Chondrocyte (in vitro differentiated cells): ENCODE measurements at regions not wholly inside any gene's neighbourhood (a gene's known extent, or its start where the extent isn't known, plus 50 kb on each side); places are given as distances from the start of the nearest gene placed in this dataset.

Experiments used
- DNase-seq: peaks from one replicate; pipeline ENCODE4 v3.0.0; 2021; ENCODE audit warnings: mixed read lengths, low spot score
- H3K27ac Mint-ChIP-seq: one replicate; pipeline ENCODE4 v1.8.0; 2021; ENCODE audit warnings: mild to moderate bottlenecking, moderate library complexity, mixed read lengths; ENCODE audit not compliant: unreplicated experiment
- H3K27me3 Mint-ChIP-seq: 2 replicates; pipeline ENCODE4 v1.8.0; 2021; ENCODE audit warnings: low read depth, mixed read lengths
- H3K36me3 Mint-ChIP-seq: 2 replicates; pipeline ENCODE4 v1.8.0; 2021; ENCODE audit warnings: low read depth, mixed read lengths
- H3K4me1 Mint-ChIP-seq: 2 replicates; pipeline ENCODE4 v1.8.0; 2021; ENCODE audit warnings: low read depth, mild to moderate bottlenecking, mixed read lengths
- H3K4me3 Mint-ChIP-seq: one replicate; pipeline ENCODE4 v1.8.0; 2021; ENCODE audit warnings: mild to moderate bottlenecking, moderate library complexity, mixed read lengths; ENCODE audit not compliant: unreplicated experiment
- H3K9me3 Mint-ChIP-seq: 2 replicates; pipeline ENCODE4 v1.8.0; 2021; ENCODE audit warnings: low read depth, mixed read lengths
- CTCF ChIP-seq: fragments of 200-600 bp; sonication (generic); IDR thresholded peaks from 2 replicates; pipeline ENCODE4 v1.5.0; 2021; ENCODE audit warnings: antibody characterized with exemption, mild to moderate bottlenecking, moderate library complexity

- Mint-ChIP-seq H3K9me3 (no peaks in the 10 kb centered on the region), H3K4me3 (no peak overlapping the region), H3K27me3 (no peaks in the 10 kb centered on the region), H3K27ac (no peak overlapping the region), H3K36me3 (no peaks in the 10 kb centered on the region), H3K4me1 (peaks cover 7% of the 10 kb centered on the region)
- no peak for TF ChIP-seq CTCF
- no peak for DNase-seq
Measured at GRCh38 chr10:85168243-85168642, 839.9 kb downstream of the CCSER2 start.

GRCh38 chr10:85170026-85170425 is 841.6 kb downstream of the CCSER2 start:
- Mint-ChIP-seq H3K4me1 (no peaks in the 10 kb centered on the region), H3K9me3 (no peaks in the 10 kb centered on the region), H3K27ac (no peak overlapping the region), H3K27me3 (no peaks in the 10 kb centered on the region), H3K4me3 (no peak overlapping the region), H3K36me3 (no peaks in the 10 kb centered on the region)
- TF ChIP-seq CTCF = no peak
- DNase-seq = no peak

GRCh38 chr10:85175635-85176034 is 847.2 kb downstream of the CCSER2 start:
- TF ChIP-seq CTCF = no peak
- no peaks in the 10 kb centered on the region for H3K4me1 Mint-ChIP-seq
- H3K36me3 Mint-ChIP-seq = no peaks in the 10 kb centered on the region
- no peaks in the 10 kb centered on the region for H3K9me3 Mint-ChIP-seq
- no peak overlapping the region for H3K27ac Mint-ChIP-seq
- no peaks in the 10 kb centered on the region for H3K27me3 Mint-ChIP-seq
- H3K4me3 Mint-ChIP-seq = no peak overlapping the region
- no peak for DNase-seq

- no peak for DNase-seq
- no peak for TF ChIP-seq CTCF
Measured at GRCh38 chr10:85177767-85178166, 849.4 kb downstream of the CCSER2 start.

GRCh38 chr10:85187047-85187446 is 858.7 kb downstream of the CCSER2 start:
- Mint-ChIP-seq H3K9me3 (peaks cover 4% of the 10 kb centered on the region), H3K4me1 (peaks cover 7% of the 10 kb centered on the region), H3K27ac (no peak overlapping the region), H3K36me3 (no peaks in the 10 kb centered on the region), H3K27me3 (no peaks in the 10 kb centered on the region), H3K4me3 (no peak overlapping the region)
- no peak for DNase-seq
- no peak for TF ChIP-seq CTCF

More at GRCh38 chr10:85177767-85178166, 849.4 kb downstream of the CCSER2 start:
- no peaks in the 10 kb centered on the region for H3K9me3 Mint-ChIP-seq
- no peaks in the 10 kb centered on the region for H3K27me3 Mint-ChIP-seq
- H3K4me1 Mint-ChIP-seq = no peaks in the 10 kb centered on the region
- no peaks in the 10 kb centered on the region for H3K36me3 Mint-ChIP-seq
- no peak overlapping the region for H3K27ac Mint-ChIP-seq
- H3K4me3 Mint-ChIP-seq = no peak overlapping the region
